Endothelial cell of umbilical vein (primary cell): ENCODE measurements at regions not wholly inside any gene's neighbourhood (a gene's known extent, or its start where the extent isn't known, plus 50 kb on each side); places are given as distances from the start of the nearest gene placed in this dataset.

Experiments used
- BruUV-seq: library from RNA; stranded (reverse); fragments of 400-500 nt; replicated peaks from 2 replicates; lab custom pipeline; 2021; lab: Mats Ljungman, UMichigan
- CTCF ChIA-PET: fragments of 300-600, 350-600 bp; sonication (Branson Sonifier 250); formaldehyde crosslinking; loops from one replicate; lab custom pipeline; 2021; ENCODE audit warnings: antibody characterized with exemption, inconsistent platforms; lab: Charles Lee
- POLR2A ChIA-PET: fragments of 300-600, 350-600 bp; sonication (Branson Sonifier 250); formaldehyde crosslinking; loops from one replicate; lab custom pipeline; 2021; ENCODE audit warnings: antibody characterized with exemption, inconsistent platforms; lab: Charles Lee
- DNase-seq: peaks from one replicate; pipeline ENCODE4 v3.0.0-alpha.2; 2011; ENCODE audit warnings: low read depth, low spot score
- FAIRE-seq: peaks from 2 replicates; lab custom pipeline; 2011; peaks lifted over from hg19 to GRCh38; lab: Jason Lieb, UNC
- H2AFZ ChIP-seq: 2 replicates; pipeline ENCODE4 v1.6.0; 2012; ENCODE audit warnings: low read depth, low read length, control low read depth, inconsistent platforms
- H3K27ac ChIP-seq: 2 replicates; pipeline ENCODE4 v1.5.1; 2011; ENCODE audit warnings: low read depth, mild to moderate bottlenecking, control low read depth, low read length, moderate library complexity; ENCODE audit not compliant: insufficient read depth
- H3K27me3 ChIP-seq, 2 experiments: 2 replicates each; pipeline versions ENCODE4 v1.6.0 to v1.6.1; 2011; ENCODE audit warnings: low read length in 2 of 2, mixed read lengths in 1 of 2; ENCODE audit not compliant: control insufficient read depth in 2 of 2, insufficient read depth in 2 of 2
- H3K36me3 ChIP-seq, 2 experiments: 2 replicates in 1 of 2; 3 replicates in 1 of 2; pipeline ENCODE4 v1.5.1; 2011; ENCODE audit warnings: low read length in 2 of 2, mild to moderate bottlenecking in 1 of 2, moderate library complexity in 1 of 2; ENCODE audit not compliant: control insufficient read depth in 2 of 2, insufficient read depth in 2 of 2; ENCODE audit errors: extremely low read depth in 1 of 2
- H3K4me1 ChIP-seq: 3 replicates; pipeline ENCODE4 v1.5.1; 2011; ENCODE audit warnings: mild to moderate bottlenecking, low read length; ENCODE audit not compliant: control insufficient read depth, insufficient read depth; ENCODE audit errors: extremely low read depth
- H3K4me2 ChIP-seq: 2 replicates; pipeline ENCODE4 v1.6.1; 2011; ENCODE audit warnings: low read length, control low read depth, mixed read lengths; ENCODE audit not compliant: insufficient read depth
- H3K4me3 ChIP-seq, 3 experiments: fragments of 200-600 bp in 1 of 3; sonication (generic), shearing (Covaris generic) in 1 of 3; replicated peaks in 1 of 3; 2 replicates each; pipeline ENCODE4 v1.5.1; 2011 to 2016; ENCODE audit warnings: control low read depth in 3 of 3, low read length in 3 of 3, mild to moderate bottlenecking in 2 of 3, inconsistent platforms in 1 of 3, low read depth in 1 of 3, moderate library complexity in 1 of 3; ENCODE audit not compliant: insufficient read depth in 1 of 3
- H3K79me2 ChIP-seq: 2 replicates; pipeline ENCODE4 v1.6.0; 2012; ENCODE audit warnings: low read length, inconsistent platforms; ENCODE audit not compliant: control insufficient read depth, insufficient read depth
- H3K9ac ChIP-seq: replicated peaks from 2 replicates; pipeline ENCODE3; 2011; ENCODE audit warnings: low read length, control low read depth; ENCODE audit not compliant: insufficient read depth; ENCODE audit errors: extremely low read depth
- H3K9me1 ChIP-seq: replicated peaks from 3 replicates; pipeline ENCODE4 v1.6.0; 2011; ENCODE audit warnings: mild to moderate bottlenecking, low read length; ENCODE audit not compliant: control insufficient read depth, insufficient read depth; ENCODE audit errors: extremely low read depth
- H3K9me3 ChIP-seq: replicated peaks from 2 replicates; pipeline ENCODE4 v1.5.1; 2012; ENCODE audit warnings: low read length, inconsistent platforms; ENCODE audit not compliant: control insufficient read depth, insufficient read depth
- H4K20me1 ChIP-seq: replicated peaks from 2 replicates; pipeline ENCODE3; 2011; ENCODE audit warnings: mild to moderate bottlenecking, low read length; ENCODE audit not compliant: control insufficient read depth, insufficient read depth; ENCODE audit errors: extremely low read depth
- CTCF ChIP-seq, 2 donors: IDR thresholded peaks; 1 replicate in 1 of 2; 2 replicates in 1 of 2; pipeline ENCODE4 v1.5.1; 2011; ENCODE audit warnings: low read length in 2 of 2, mild to moderate bottlenecking in 2 of 2, moderate library complexity in 2 of 2, control low read depth in 1 of 2, inconsistent platforms in 1 of 2, low read depth in 1 of 2; ENCODE audit not compliant: insufficient read depth in 1 of 2; ENCODE audit errors: extremely low read depth in 1 of 2
- EZH2 ChIP-seq: IDR thresholded peaks from 2 replicates; pipeline ENCODE4 v1.6.1; 2012; ENCODE audit warnings: borderline replicate concordance, low read depth, mild to moderate bottlenecking, moderate library complexity, low read length, inconsistent platforms; ENCODE audit not compliant: severe bottlenecking
- FOS ChIP-seq: IDR thresholded peaks from 2 replicates; pipeline ENCODE4 v1.6.1; 2011; ENCODE audit warnings: mild to moderate bottlenecking, low read length, moderate library complexity, borderline replicate concordance; ENCODE audit not compliant: insufficient read depth
- GATA2 ChIP-seq: IDR thresholded peaks from 2 replicates; pipeline ENCODE4 v1.7.0; 2011; ENCODE audit warnings: low read depth, mild to moderate bottlenecking, moderate library complexity, mixed read lengths, low read length; ENCODE audit not compliant: insufficient read length, insufficient read depth
- JUN ChIP-seq: IDR thresholded peaks from 2 replicates; pipeline ENCODE4 v1.6.1; 2011; ENCODE audit warnings: borderline replicate concordance, low read depth; ENCODE audit not compliant: insufficient read length, insufficient read depth
- MAX ChIP-seq: IDR thresholded peaks from 2 replicates; pipeline ENCODE4 v1.6.1; 2011; ENCODE audit not compliant: insufficient read depth, insufficient read length
- MYC ChIP-seq: IDR thresholded peaks from one replicate; pipeline ENCODE4 v1.6.1; 2011; ENCODE audit warnings: mild to moderate bottlenecking, low read depth, low read length
- POLR2A ChIP-seq: IDR thresholded peaks from 2 replicates; pipeline ENCODE4 v1.6.1; 2012; ENCODE audit warnings: low read depth, mild to moderate bottlenecking, control low read depth, low read length
- POLR2AphosphoS5 ChIP-seq: IDR thresholded peaks from 2 replicates; pipeline ENCODE4 v1.6.1; 2012; ENCODE audit warnings: low read depth, mild to moderate bottlenecking, control low read depth, low read length, moderate library complexity; ENCODE audit not compliant: insufficient read depth
- dilution Hi-C: fragments of 300-500 bp; cut with MboI; formaldehyde crosslinking; loops from one replicate; pipeline ENCODE4 v1.15.0; 2019; ENCODE audit warnings: low sequenced_read_pairs; ENCODE audit not compliant: extremely low pct_ligation_motif_present
- intact Hi-C: fragments of 100-400 bp; cut with micrococcal nuclease; formaldehyde crosslinking; loops from one replicate; pipeline ENCODE4 v1.10.0; 2022

- H3K4me2 ChIP-seq, result no peak overlapping the region
- dilution Hi-C loops, result no loop called here
- ChIA-PET CTCF (interaction anchor here (1.6 kb wide), 2 partner anchors 30 to 39 kb away, joined by 3 to 4 read pairs; no protein-coding TSS in a partner anchor), POLR2A (no interaction called here)
- FAIRE-seq (no peak), DNase-seq (no peak)
- no peak overlapping the region for H3K4me3 ChIP-seq
- no peaks in the 10 kb centered on the region for H3K9me3 ChIP-seq
- no peak overlapping the region for H2AFZ ChIP-seq
- H3K9ac ChIP-seq, result no peak overlapping the region
- H3K27ac ChIP-seq, result no peak overlapping the region
- TF ChIP-seq JUN (no peak), MAX (no peak), POLR2A (no peak), FOS (no peak), MYC (no peak), CTCF (IDR thresholded peaks at IDR 0.05; ENCODE audit: extremely low read depth in 1 of 2, insufficient read depth in 1 of 2, low read depth in 1 of 2, low read length in 2 of 2) (no peak), POLR2AphosphoS5 (no peak), EZH2 (no peak), GATA2 (no peak)
- no peaks in the 10 kb centered on the region for H3K4me1 ChIP-seq
- no peaks in the 10 kb centered on the region for H3K79me2 ChIP-seq
- no peaks in the 10 kb centered on the region for H4K20me1 ChIP-seq
- BruUV-seq, result no TSS peak
- no peaks in the 10 kb centered on the region for H3K36me3 ChIP-seq
- intact Hi-C loops, result no loop called here
- no peaks in the 10 kb centered on the region for H3K27me3 ChIP-seq
- H3K9me1 ChIP-seq, result no peaks in the 10 kb centered on the region
Measured at GRCh38 chr1:229108598-229109201, 162.2 kb upstream of the RAB4A start.
